ENCODE measurements at regions not wholly inside any gene's neighbourhood (a gene's known extent, or its start where the extent isn't known, plus 50 kb on each side); places are given as distances from the start of the nearest gene placed in this dataset.

DNA sequence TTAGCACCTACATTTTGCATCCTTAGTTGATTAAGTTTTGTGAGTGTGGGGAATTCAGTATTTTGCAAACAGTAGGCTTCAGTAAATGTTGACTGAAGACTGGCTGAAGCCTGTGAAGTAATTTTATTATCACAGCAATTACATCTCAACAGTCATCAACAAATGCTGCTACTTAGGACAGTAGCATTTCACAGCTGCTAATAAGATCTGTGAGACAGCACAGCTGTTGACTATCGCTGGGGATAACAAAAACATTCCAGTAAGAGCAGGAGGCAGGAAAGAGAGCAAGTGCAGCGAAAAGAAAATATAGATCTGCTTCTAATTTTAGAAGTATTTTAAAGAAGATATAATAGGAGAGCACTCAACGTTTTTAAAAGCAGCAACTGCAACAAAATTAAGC lies 117.3 kb upstream of the FGF10 start:
- ATAC-seq (no peak), DNase-seq (no peak)
- Histone ChIP-seq H3K4me3 (no peak overlapping the region), H3K36me3 (no peaks in the 10 kb centered on the region), H3K27me3 (no peaks in the 10 kb centered on the region), H3K9me3 (no peaks in the 10 kb centered on the region), H3K27ac (no peak overlapping the region), H3K4me1 (no peaks in the 10 kb centered on the region)
- WGBS, 4 donors, result 14 to 19% (median 17%) methylated on average over 3 of the region's 3 CpGs
- TF ChIP-seq, protein P1, sequence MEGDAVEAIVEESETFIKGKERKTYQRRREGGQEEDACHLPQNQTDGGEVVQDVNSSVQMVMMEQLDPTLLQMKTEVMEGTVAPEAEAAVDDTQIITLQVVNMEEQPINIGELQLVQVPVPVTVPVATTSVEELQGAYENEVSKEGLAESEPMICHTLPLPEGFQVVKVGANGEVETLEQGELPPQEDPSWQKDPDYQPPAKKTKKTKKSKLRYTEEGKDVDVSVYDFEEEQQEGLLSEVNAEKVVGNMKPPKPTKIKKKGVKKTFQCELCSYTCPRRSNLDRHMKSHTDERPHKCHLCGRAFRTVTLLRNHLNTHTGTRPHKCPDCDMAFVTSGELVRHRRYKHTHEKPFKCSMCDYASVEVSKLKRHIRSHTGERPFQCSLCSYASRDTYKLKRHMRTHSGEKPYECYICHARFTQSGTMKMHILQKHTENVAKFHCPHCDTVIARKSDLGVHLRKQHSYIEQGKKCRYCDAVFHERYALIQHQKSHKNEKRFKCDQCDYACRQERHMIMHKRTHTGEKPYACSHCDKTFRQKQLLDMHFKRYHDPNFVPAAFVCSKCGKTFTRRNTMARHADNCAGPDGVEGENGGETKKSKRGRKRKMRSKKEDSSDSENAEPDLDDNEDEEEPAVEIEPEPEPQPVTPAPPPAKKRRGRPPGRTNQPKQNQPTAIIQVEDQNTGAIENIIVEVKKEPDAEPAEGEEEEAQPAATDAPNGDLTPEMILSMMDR (IDR thresholded peaks at IDR 0.05), result no peak
- no peak for TF ChIP-seq POLR2A (IDR thresholded peaks at IDR 0.05)
- intact Hi-C loops (cut with DNase I), result no loop called here

DNA sequence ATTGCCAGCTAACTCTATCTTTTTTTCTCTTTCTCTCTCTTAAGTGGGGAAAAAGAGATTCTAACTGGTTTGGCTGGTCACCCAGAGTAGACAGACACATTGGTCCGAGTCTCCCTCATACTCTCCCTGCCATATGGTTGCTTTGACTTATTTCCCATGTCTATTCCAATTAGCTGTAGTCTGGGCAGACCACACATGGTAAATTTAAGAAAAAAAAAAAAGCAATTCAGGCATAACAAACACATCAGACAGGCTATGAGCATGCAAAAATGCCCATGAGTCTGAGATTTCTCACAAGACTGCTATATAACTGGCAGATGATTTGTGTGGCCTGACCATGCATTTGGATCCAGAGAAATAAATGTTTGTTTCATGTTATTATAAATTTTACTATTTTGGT lies 110.2 kb upstream of the FGF10 start:
- Histone ChIP-seq H3K27ac (no peak overlapping the region), H3K36me3 (no peaks in the 10 kb centered on the region), H3K4me1 (no peaks in the 10 kb centered on the region), H3K27me3 (no peaks in the 10 kb centered on the region), H3K9me3 (no peaks in the 10 kb centered on the region), H3K4me3 (no peak overlapping the region)
- ATAC-seq (no peak), DNase-seq (no peak)
- intact Hi-C loops (cut with DNase I), result no loop called here
- TF ChIP-seq, protein P1 (IDR thresholded peaks at IDR 0.05), result no peak
- TF ChIP-seq POLR2A (IDR thresholded peaks at IDR 0.05), result no peak
- 82 to 88% (median 86%) methylated on average over 1 of the region's 1 CpG for WGBS, 4 donors

DNA sequence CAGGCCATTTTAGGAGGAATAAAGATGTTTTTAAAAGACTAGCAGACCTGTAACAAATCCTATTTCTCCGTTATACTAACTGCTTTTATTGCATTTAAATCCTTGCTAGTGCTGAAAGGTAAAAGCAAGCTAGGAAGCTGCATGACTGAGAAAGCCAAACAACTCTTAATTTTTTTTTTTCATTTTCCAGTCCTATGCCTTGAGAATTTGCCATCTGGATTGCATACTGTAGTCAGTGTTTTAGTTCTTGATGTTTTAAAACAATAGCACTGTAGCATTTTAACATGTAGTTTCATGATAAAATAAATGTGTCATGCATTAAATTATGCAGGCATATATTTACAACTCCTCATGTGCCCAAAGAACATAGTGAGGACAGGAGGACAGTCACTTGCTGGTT lies 108.4 kb upstream of the FGF10 start:
- Histone ChIP-seq H3K4me1 (no peaks in the 10 kb centered on the region), H3K9me3 (peaks cover 0 to 4% (median 0%) of the 10 kb centered on the region in 12 donors), H3K27me3 (no peaks in the 10 kb centered on the region), H3K27ac (no peak overlapping the region), H3K4me3 (no peak overlapping the region), H3K36me3 (no peaks in the 10 kb centered on the region)
- no peak for TF ChIP-seq POLR2A (IDR thresholded peaks at IDR 0.05)
- TF ChIP-seq, protein P1 (IDR thresholded peaks at IDR 0.05), result no peak
- intact Hi-C loops (cut with DNase I), result no loop called here
- no peak for DNase-seq
- no peak for ATAC-seq
- 70 to 81% (median 79%) methylated on average over 1 of the region's 1 CpG for WGBS, 4 donors

DNA sequence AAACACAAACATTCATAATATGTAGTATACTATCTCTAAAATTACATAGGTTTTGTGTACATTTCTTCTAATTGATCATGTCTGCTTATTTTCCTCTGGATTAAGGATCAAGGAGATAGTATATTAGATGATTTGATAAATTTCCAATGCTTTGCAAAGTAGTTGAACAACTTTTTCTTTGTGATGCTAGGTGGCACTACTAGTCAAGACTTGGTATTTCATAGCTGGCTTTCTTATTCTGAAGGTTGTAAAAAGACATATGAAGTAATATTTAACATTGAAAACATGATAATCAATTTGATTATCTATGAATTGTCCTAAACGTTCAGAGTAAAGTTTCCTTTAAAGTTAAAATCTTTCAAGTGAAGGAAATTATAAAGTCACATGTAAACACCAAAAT lies 106.1 kb upstream of the FGF10 start:
- ATAC-seq (no peak), DNase-seq (no peak)
- H3K36me3 ChIP-seq, result no peaks in the 10 kb centered on the region
- H3K9me3 ChIP-seq, result peaks cover 0 to 10% (median 2%) of the 10 kb centered on the region in 12 donors
- intact Hi-C loops (cut with DNase I), result no loop called here
- TF ChIP-seq POLR2A (IDR thresholded peaks at IDR 0.05), result no peak
- TF ChIP-seq, protein P1 (IDR thresholded peaks at IDR 0.05), result no peak
- no peaks in the 10 kb centered on the region for H3K27me3 ChIP-seq
- H3K4me3 ChIP-seq, result no peak overlapping the region
- no peaks in the 10 kb centered on the region for H3K4me1 ChIP-seq
- 53 to 67% (median 65%) methylated on average over 1 of the region's 1 CpG for WGBS, 4 donors
- no peak overlapping the region for H3K27ac ChIP-seq
